LNCaP clone FGC (cell line): ENCODE measurements at regions not wholly inside any gene's neighbourhood (a gene's known extent, or its start where the extent isn't known, plus 50 kb on each side); places are given as distances from the start of the nearest gene placed in this dataset.

ENCODE experiments used
- DNase-seq: peaks from one replicate; pipeline ENCODE4 v3.0.0-alpha.2; 2011; ENCODE audit warnings: low read depth
- H3K4me3 ChIP-seq: 2 replicates; pipeline ENCODE4 v1.5.1; 2011; ENCODE audit warnings: mild to moderate bottlenecking, low read depth, low read length, control low read depth
- CTCF ChIP-seq: IDR thresholded peaks from 2 replicates; pipeline ENCODE4 v1.5.1; 2012; ENCODE audit warnings: mild to moderate bottlenecking; ENCODE audit not compliant: control insufficient read depth, insufficient read depth; ENCODE audit errors: extremely low read depth

- TF ChIP-seq CTCF = no peak
- H3K4me3 ChIP-seq = no peak overlapping the region
- DNase-seq = no peak
Measured at GRCh38 chr1:198969981-198970380, 331.1 kb downstream of the PTPRC start.

DNA sequence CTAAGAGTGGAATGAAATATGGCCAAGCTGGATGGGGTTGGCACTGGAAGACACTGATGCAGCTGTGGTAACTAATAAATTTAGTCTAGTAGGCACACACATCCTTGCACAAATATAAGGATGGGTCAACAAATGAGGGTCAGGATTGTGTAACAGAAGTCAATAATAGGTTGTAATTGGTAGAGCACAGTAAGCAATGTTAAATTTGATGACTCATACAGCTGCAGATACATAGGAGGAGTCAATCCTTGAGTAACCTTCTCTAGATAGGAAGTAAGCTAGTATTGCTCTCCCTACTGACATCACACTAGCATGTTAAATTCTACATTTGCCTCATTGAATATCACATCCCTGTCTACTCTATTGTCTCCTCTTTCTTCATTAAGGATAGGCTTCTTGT lies 332.1 kb downstream of the PTPRC start:
- DNase-seq = peak; percentile 37
- H3K4me3 ChIP-seq = no peak overlapping the region
- TF ChIP-seq CTCF = no peak

DNA sequence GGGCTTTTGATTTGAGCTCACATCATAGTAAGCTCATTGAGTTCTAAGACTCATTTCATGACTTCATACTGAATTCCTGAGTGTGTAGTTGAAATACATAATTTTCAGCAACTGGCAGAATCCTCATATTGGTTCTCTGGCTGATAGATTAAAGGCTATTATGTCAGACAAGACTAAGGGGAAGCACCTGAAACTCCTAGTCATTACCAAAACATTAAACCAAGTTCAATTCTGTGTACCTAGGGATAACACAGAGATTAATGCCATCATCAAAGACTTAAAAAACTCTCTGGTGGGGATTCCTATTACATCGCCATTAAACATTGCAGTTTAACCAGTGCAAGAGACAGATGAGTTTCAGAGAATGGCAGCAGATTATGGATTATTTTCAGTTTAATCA lies 339.1 kb downstream of the PTPRC start:
- DNase-seq = no peak
- TF ChIP-seq CTCF = no peak
- no peak overlapping the region for H3K4me3 ChIP-seq

DNA sequence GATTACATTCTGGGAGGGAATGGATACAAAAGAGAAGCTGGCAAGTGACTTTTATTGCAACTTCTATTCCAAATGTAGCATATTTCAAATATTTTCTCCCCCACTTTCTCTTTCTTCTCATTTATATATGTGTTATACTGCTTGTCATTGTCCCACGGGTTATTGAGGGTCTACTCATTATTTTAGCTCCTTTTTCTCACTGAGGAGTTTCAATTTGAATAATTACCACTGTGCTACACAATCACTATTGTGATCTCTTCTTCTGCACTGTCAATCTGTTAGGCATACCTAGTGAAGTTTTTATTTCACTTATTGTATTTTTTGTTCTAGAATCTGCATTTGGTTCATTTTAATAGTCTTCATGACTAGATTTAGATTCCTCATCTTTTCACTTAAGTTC lies 339.7 kb downstream of the PTPRC start:
- no peak for DNase-seq
- TF ChIP-seq CTCF = no peak
- no peak overlapping the region for H3K4me3 ChIP-seq

GRCh38 chr1:198986036-198986435 lies 347.2 kb downstream of the PTPRC start:
- no peak overlapping the region for H3K4me3 ChIP-seq
- no peak for TF ChIP-seq CTCF
- no peak for DNase-seq

DNA sequence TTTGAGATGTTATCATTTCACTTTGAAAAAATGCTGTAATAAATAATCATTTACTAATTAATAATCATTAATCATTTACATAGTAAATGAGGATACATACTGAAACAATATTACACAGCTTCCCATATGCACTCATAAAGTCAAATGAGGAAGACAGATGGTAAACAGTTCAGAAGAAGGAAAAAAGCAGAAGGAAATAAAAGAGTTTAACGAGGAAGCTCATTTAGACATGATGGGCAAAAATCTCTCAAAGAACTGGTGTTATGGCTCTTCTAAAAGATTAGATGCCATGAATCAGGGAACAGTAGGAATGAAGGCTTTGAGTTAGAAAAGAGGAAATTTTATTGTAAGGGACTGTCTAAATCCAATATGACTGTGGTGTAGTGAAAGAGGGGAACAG lies 347.6 kb downstream of the PTPRC start:
- no peak overlapping the region for H3K4me3 ChIP-seq
- DNase-seq = no peak
- TF ChIP-seq CTCF = no peak

- no peak for DNase-seq
- no peak overlapping the region for H3K4me3 ChIP-seq
- TF ChIP-seq CTCF = no peak
Measured at GRCh38 chr1:199002661-199003060, 363.8 kb downstream of the PTPRC start.
